HG02970 (cell line): ENCODE measurements at regions not wholly inside any gene's neighbourhood (a gene's known extent, or its start where the extent isn't known, plus 50 kb on each side); places are given as distances from the start of the nearest gene placed in this dataset.

Experiments used
- ATAC-seq: cut with Tn5 transposase; IDR thresholded peaks from one replicate; pipeline ENCODE4 v1.9.1; 2021; ENCODE audit warnings: mild to moderate bottlenecking, moderate library complexity, moderate number of reproducible peaks; ENCODE audit not compliant: unreplicated experiment, low FRiP score

- no peak for ATAC-seq
Observed at GRCh38 chr15:92565351-92566125, 90.0 kb downstream of the FAM174B start.

- ATAC-seq, result no peak
Observed at GRCh38 chr15:92561754-92562153, 93.8 kb downstream of the FAM174B start.

DNA sequence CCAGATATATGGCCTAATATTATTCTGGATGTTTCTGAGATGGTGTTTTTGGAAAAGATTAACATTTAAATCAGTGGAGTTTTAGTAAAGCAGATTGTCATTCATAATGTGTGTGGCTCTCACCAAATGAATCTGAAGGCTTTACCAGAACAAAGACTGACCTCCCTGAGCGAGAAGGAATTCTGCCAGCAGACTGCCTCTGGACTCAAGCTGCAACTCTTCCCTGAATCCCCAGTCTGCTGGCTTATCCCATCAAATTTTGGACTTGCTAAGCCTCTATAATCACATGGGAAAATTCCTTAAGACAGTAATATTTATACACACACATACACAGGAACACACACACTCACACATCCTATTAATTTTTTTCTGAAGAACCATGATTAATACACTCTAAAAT is 102.3 kb downstream of the FAM174B start:
- no peak for ATAC-seq

DNA sequence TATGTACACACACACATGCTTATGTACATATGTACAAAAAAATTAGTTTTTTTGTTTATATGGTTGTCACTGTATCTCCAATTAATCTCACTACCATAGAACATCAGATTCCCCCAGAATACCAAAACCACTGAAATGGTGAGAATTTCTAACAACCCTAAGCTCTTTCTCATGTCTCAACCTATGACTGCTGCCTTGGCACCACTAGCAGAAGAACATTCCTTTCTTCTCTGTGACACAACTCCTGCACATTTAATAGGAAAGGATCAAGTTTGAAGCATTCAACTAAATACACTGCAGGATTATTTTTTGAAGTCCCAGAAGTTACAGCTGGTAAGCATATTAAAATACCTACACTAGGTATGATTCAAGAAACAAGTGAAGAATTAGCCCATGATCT is 109.6 kb downstream of the FAM174B start:
- ATAC-seq, result no peak

GRCh38 chr15:92541291-92542200 is 114.0 kb downstream of the FAM174B start:
- no peak for ATAC-seq

GRCh38 chr15:92538115-92538514 is 117.5 kb downstream of the FAM174B start:
- no peak for ATAC-seq

GRCh38 chr15:92533298-92533697 is 122.3 kb downstream of the FAM174B start:
- no peak for ATAC-seq

DNA sequence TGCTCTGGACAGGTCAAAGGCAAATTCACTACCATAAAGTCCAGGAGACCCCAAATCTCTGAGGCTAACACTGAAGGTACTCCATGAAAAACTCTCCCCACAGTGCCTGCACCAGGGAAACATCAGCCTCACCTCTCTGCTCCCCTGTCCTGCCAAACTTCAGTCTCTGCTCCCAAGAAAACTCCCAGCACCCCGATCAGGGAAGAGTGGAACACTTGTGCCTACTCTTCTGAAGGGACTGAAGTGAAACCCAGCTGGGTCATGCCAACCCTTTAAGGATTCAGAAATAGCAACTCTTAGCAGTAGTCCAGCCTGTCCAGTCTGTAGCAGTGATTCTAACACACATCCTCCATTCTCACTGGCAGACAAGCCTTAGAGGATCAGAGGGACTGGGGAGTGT is 124.2 kb downstream of the FAM174B start:
- no peak for ATAC-seq

GRCh38 chr15:92528736-92529135 is 126.8 kb downstream of the FAM174B start:
- no peak for ATAC-seq

DNA sequence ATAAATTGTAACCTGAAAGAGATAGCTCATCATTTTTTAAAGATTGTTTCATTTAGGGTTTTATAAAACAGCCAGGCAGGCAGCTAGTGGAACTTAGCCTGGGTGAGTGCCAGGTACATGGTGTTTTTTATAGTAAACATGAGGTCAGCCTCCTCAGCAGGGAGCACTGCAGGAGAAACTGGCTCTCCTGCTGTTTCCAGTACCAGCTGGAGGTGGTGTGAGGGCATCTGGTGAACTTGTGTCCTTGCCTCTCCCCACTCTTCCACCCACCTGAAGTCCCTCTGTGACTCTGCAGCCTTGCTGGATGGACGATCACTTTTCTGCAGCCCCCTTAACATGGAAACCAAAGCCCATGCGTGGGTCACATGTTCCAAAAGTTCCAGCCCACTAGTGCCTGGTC is 128.4 kb downstream of the FAM174B start:
- no peak for ATAC-seq

DNA sequence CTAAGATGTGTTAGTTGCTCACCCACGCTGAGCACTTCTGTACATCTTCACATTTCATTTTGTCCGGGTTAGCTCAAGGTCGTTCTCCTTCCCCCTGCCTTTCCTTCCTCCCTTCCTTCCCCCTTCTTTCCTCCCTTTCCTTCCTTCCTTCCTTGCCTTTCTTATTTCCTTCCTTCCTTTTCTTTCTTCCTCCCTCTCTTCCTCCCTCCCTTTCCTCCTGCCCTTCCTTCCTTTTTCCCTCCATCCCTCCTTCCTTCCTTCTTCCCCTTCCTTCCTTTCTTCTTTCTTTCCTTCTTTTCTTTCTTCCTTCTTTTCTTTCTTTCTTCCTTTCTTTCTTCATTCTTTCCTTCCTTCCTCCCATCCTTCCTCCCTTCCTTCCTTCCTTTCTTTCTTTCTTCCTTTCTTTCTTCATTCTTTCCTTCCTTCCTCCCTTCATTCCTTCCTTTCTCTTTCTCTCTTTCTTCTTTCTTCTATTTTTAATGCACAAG is 129.8 kb downstream of the FAM174B start:
- no peak for ATAC-seq

- no peak for ATAC-seq
Observed at GRCh38 chr15:92524874-92525565, 130.6 kb downstream of the FAM174B start.

DNA sequence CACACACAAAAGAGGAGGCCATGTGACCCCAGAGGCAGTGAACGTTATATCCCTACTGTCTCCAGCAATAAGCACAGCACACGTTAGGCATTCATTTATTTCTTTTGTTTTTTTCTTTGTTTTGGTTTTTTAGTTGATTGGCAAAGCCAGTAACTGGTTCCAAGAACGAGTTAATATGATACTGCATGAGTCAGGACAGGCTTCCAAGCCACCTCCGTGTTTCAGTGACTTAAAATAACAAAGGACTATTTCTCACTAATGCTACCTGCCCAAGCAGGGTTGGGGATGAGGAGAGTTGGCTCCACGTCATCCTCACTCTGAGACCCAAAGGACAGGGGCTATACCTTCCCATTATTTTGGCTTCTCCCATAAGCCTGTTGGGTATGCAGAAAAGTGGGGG is 130.5 kb downstream of the ST8SIA2 start:
- no peak for ATAC-seq

- ATAC-seq, result no peak
Observed at GRCh38 chr15:92523176-92523575, 129.5 kb downstream of the ST8SIA2 start.

GRCh38 chr15:92521624-92522008 is 127.9 kb downstream of the ST8SIA2 start:
- ATAC-seq, result peak; percentile 77

- ATAC-seq, result peak; percentile 16
Observed at GRCh38 chr15:92520914-92521623, 127.4 kb downstream of the ST8SIA2 start.

DNA sequence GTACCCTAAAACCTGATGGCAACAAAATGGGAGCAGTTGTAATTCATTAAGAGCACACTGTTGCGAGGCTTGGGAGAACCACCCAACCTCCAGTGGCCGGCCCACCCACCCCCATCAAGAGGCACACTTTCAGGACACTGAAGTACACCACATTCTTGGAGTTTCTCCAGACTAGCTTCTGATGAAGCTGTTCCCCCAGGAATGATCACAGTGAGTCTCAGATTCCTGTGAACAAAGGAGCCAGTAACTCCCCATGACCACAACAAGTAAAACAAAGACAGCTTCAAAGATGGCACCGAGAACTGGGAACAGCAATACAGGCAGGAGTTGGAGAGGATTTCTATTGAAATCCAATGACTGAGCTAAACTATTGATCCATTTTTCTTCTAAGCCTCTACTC is 126.0 kb downstream of the ST8SIA2 start:
- ATAC-seq, result no peak
